Upper lobe of left lung (tissue), 4 donors: ENCODE measurements at regions not wholly inside any gene's neighbourhood (a gene's known extent, or its start where the extent isn't known, plus 50 kb on each side); places are given as distances from the start of the nearest gene placed in this dataset.

Experiments
- EP300 ChIP-seq, 4 donors: sonication (generic); formaldehyde crosslinking; IDR thresholded peaks; one replicate each; pipeline ENCODE4 v1.5.1; 2017; ENCODE audit warnings: antibody characterized with exemption in 4 of 4, control low read depth in 2 of 4
- POLR2A ChIP-seq, 4 donors: fragments of 450-650 bp; IDR thresholded peaks; one replicate each; pipeline ENCODE4 v1.5.1; 2016 to 2017; ENCODE audit warnings: antibody characterized with exemption in 4 of 4, mild to moderate bottlenecking in 2 of 4
- TF ChIP-seq, protein P1 (sequence below), 6 experiments: fragments of 450-650 bp in 4 of 6; fragments of 200-600 bp in 2 of 6; sonication (generic) in 2 of 6; IDR thresholded peaks; one replicate each; pipeline ENCODE4 v1.5.1; 2016 to 2019; ENCODE audit warnings: antibody characterized with exemption in 6 of 6

- no peak for TF ChIP-seq EP300 (IDR thresholded peaks at IDR 0.05)
- TF ChIP-seq, protein P1, sequence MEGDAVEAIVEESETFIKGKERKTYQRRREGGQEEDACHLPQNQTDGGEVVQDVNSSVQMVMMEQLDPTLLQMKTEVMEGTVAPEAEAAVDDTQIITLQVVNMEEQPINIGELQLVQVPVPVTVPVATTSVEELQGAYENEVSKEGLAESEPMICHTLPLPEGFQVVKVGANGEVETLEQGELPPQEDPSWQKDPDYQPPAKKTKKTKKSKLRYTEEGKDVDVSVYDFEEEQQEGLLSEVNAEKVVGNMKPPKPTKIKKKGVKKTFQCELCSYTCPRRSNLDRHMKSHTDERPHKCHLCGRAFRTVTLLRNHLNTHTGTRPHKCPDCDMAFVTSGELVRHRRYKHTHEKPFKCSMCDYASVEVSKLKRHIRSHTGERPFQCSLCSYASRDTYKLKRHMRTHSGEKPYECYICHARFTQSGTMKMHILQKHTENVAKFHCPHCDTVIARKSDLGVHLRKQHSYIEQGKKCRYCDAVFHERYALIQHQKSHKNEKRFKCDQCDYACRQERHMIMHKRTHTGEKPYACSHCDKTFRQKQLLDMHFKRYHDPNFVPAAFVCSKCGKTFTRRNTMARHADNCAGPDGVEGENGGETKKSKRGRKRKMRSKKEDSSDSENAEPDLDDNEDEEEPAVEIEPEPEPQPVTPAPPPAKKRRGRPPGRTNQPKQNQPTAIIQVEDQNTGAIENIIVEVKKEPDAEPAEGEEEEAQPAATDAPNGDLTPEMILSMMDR (IDR thresholded peaks at IDR 0.05) = no peak
- TF ChIP-seq POLR2A (IDR thresholded peaks at IDR 0.05) = no peak
Observed at GRCh38 chr1:229907884-229908638, 159.0 kb upstream of the GALNT2 start.
